B cell (primary cell): ENCODE measurements at regions not wholly inside any gene's neighbourhood (a gene's known extent, or its start where the extent isn't known, plus 50 kb on each side); places are given as distances from the start of the nearest gene placed in this dataset.

Experiments used
- ATAC-seq: fragments of 200-7000 bp; cut with Tn5 transposase; one replicate; pipeline ENCODE4 v1.10.0; 2021; ENCODE audit warnings: low read depth, mild to moderate bottlenecking, moderate number of reproducible peaks, moderate library complexity
- CTCF ChIA-PET: fragments of 350-600 bp; sonication (Branson Sonifier 250); formaldehyde crosslinking; loops from one replicate; lab custom pipeline; 2021; ENCODE audit warnings: antibody characterized with exemption, inconsistent platforms; lab: Charles Lee
- POLR2A ChIA-PET: fragments of 350-600 bp; sonication (Branson Sonifier 250); formaldehyde crosslinking; loops from one replicate; lab custom pipeline; 2021; ENCODE audit warnings: antibody characterized with exemption; lab: Charles Lee
- DNase-seq: peaks from one replicate; pipeline ENCODE4 v3.0.0; 2013
- H2AFZ ChIP-seq: 2 replicates; pipeline ENCODE4 v1.6.1; 2012; ENCODE audit warnings: mild to moderate bottlenecking, low read depth, low read length; ENCODE audit not compliant: insufficient read depth, poor library complexity, severe bottlenecking
- H3K27ac ChIP-seq, 2 donors: 1 replicate in 1 of 2; 2 replicates in 1 of 2; pipeline ENCODE4 v1.5.1; 2012 to 2013; ENCODE audit warnings: low read length in 2 of 2, mild to moderate bottlenecking in 2 of 2, moderate library complexity in 1 of 2
- H3K27me3 ChIP-seq, 4 experiments: fragments of 200-600 bp in 1 of 4; sonication (generic) in 1 of 4; replicated peaks in 1 of 4; 1 replicate in 2 of 4; 2 replicates in 2 of 4; pipeline versions ENCODE4 v1.6.1 to v1.7.0; 2013 to 2016; ENCODE audit warnings: low read length in 3 of 4, mild to moderate bottlenecking in 2 of 4, mixed read lengths in 1 of 4, moderate library complexity in 1 of 4; ENCODE audit not compliant: insufficient read depth in 4 of 4, control insufficient read depth in 3 of 4; ENCODE audit errors: control extremely low read depth in 1 of 4
- H3K36me3 ChIP-seq, 2 experiments: replicated peaks in 1 of 2; 1 replicate in 1 of 2; 2 replicates in 1 of 2; pipeline versions ENCODE4 v1.6.1 to v1.7.1; 2013; ENCODE audit warnings: low read length in 1 of 2; ENCODE audit not compliant: insufficient read depth in 2 of 2, control insufficient read depth in 1 of 2; ENCODE audit errors: control extremely low read depth in 1 of 2, extremely low read depth in 1 of 2
- H3K4me1 ChIP-seq, 2 donors: fragments of 200-600 bp in 1 of 2; sonication (generic) in 1 of 2; 1 replicate in 1 of 2; 2 replicates in 1 of 2; pipeline versions ENCODE4 v1.5.1 to v1.6.1; 2013 to 2017; ENCODE audit warnings: low read length in 2 of 2; ENCODE audit not compliant: control insufficient read depth in 2 of 2, insufficient read depth in 2 of 2
- H3K4me2 ChIP-seq: replicated peaks from 2 replicates; pipeline ENCODE3; 2012; ENCODE audit warnings: mild to moderate bottlenecking, low read depth, low read length; ENCODE audit not compliant: poor library complexity, severe bottlenecking
- H3K4me3 ChIP-seq, 5 experiments: fragments of 200-600 bp in 1 of 5; sonication (generic) in 1 of 5; 1 replicate in 3 of 5; 2 replicates in 2 of 5; pipeline versions ENCODE4 v1.5.1 to v1.7.0; 2011 to 2016; ENCODE audit warnings: low read length in 4 of 5, mild to moderate bottlenecking in 4 of 5, low read depth in 2 of 5, control low read depth in 1 of 5, moderate library complexity in 1 of 5; ENCODE audit not compliant: insufficient read depth in 1 of 5; ENCODE audit errors: control extremely low read depth in 1 of 5, extremely low read depth in 1 of 5
- H3K79me2 ChIP-seq: fragments of 200-600 bp; sonication (generic); one replicate; pipeline ENCODE4 v1.6.0; 2016; ENCODE audit warnings: low read length; ENCODE audit not compliant: control insufficient read depth, insufficient read depth
- H3K9ac ChIP-seq: fragments of 200-600 bp; sonication (generic); 2 replicates; pipeline ENCODE4 v1.6.1; 2017; ENCODE audit warnings: mild to moderate bottlenecking, low read length, moderate library complexity
- H3K9me3 ChIP-seq, 3 donors: one replicate each; pipeline versions ENCODE4 v1.6.1 to v1.7.1; 2013; ENCODE audit warnings: low read length in 2 of 3; ENCODE audit not compliant: control insufficient read depth in 2 of 3, insufficient read depth in 1 of 3; ENCODE audit errors: control extremely low read depth in 1 of 3
- H4K20me1 ChIP-seq: 2 replicates; pipeline ENCODE4 v1.6.0; 2012; ENCODE audit warnings: mild to moderate bottlenecking, low read length; ENCODE audit not compliant: insufficient read depth, control insufficient read depth, poor library complexity, severe bottlenecking
- H3K27ac Mint-ChIP-seq: one replicate; pipeline ENCODE4 v1.8.0; 2021; ENCODE audit warnings: mixed read lengths
- H3K27me3 Mint-ChIP-seq: one replicate; pipeline ENCODE4 v1.8.0; 2021; ENCODE audit warnings: mixed read lengths
- H3K4me1 Mint-ChIP-seq: one replicate; pipeline ENCODE4 v1.8.0; 2021; ENCODE audit warnings: mixed read lengths
- H3K4me3 Mint-ChIP-seq: one replicate; pipeline ENCODE4 v1.8.0; 2021; ENCODE audit warnings: mixed read lengths
- H3K9me3 Mint-ChIP-seq: one replicate; pipeline ENCODE4 v1.8.0; 2022; ENCODE audit warnings: mixed read lengths; ENCODE audit not compliant: insufficient read depth
- CTCF ChIP-seq: fragments of 200-600 bp; IDR thresholded peaks from one replicate; pipeline ENCODE4 v1.8.0; 2022; ENCODE audit warnings: antibody characterized with exemption, mild to moderate bottlenecking
- EZH2 ChIP-seq: IDR thresholded peaks from 2 replicates; pipeline ENCODE4 v1.6.1; 2012; ENCODE audit warnings: borderline replicate concordance, low read depth, mild to moderate bottlenecking, moderate library complexity, low read length; ENCODE audit not compliant: insufficient read depth, poor library complexity, severe bottlenecking
- WGBS: methylation state at CpG from one replicate; pipeline ENCODE4 v1.1.5; 2013; ENCODE audit warnings: missing lambda C conversion rate; ENCODE audit not compliant: insufficient coverage; 5-methylcytosine and 5-hydroxymethylcytosine counted together
- intact Hi-C: fragments of 100-400 bp; cut with micrococcal nuclease; formaldehyde crosslinking; loops from one replicate; pipeline ENCODE4 v1.10.0; 2022

- DNase-seq, result no peak
- POLR2A ChIA-PET, result no interaction called here
- Histone ChIP-seq H3K27ac (no peak overlapping the region), H2AFZ (no peak overlapping the region), H3K4me3 (no peak overlapping the region), H3K4me2 (no peak overlapping the region), H3K9me3 (peaks cover 0 to 3% (median 0%) of the 10 kb centered on the region in 3 donors), H3K27me3 (no peaks in the 10 kb centered on the region), H3K36me3 (no peaks in the 10 kb centered on the region), H4K20me1 (no peaks in the 10 kb centered on the region), H3K4me1 (no peaks in the 10 kb centered on the region), H3K9ac (no peak overlapping the region), H3K79me2 (no peaks in the 10 kb centered on the region)
- no peak overlapping the region for H3K4me3 Mint-ChIP-seq
- ATAC-seq, result no peak
- intact Hi-C loops, result no loop called here
- H3K9me3 Mint-ChIP-seq, result peaks cover 3% of the 10 kb centered on the region
- H3K27ac Mint-ChIP-seq, result no peak overlapping the region
- no peak for TF ChIP-seq EZH2
- no peak for TF ChIP-seq CTCF
- H3K4me1 Mint-ChIP-seq, result no peaks in the 10 kb centered on the region
- CTCF ChIA-PET, result no interaction called here
- no peaks in the 10 kb centered on the region for H3K27me3 Mint-ChIP-seq
- 62% methylated on average over 3 of the region's 5 CpGs for WGBS
These were observed 301.8 kb upstream of the PDZRN3 start for GRCh38 chr3:73926360-73927202.

GRCh38 chr3:73925011-73925410 lies 300.3 kb upstream of the PDZRN3 start:
- Histone ChIP-seq H3K9me3 (peaks cover 0 to 3% (median 0%) of the 10 kb centered on the region in 3 donors), H3K27ac (no peak overlapping the region), H3K79me2 (no peaks in the 10 kb centered on the region), H3K4me2 (no peak overlapping the region), H3K4me1 (no peaks in the 10 kb centered on the region), H3K36me3 (no peaks in the 10 kb centered on the region), H3K4me3 (no peak overlapping the region), H4K20me1 (no peaks in the 10 kb centered on the region), H2AFZ (no peak overlapping the region), H3K27me3 (no peaks in the 10 kb centered on the region), H3K9ac (no peak overlapping the region)
- ChIA-PET POLR2A (no interaction called here), CTCF (no interaction called here)
- H3K27me3 Mint-ChIP-seq, result no peaks in the 10 kb centered on the region
- H3K9me3 Mint-ChIP-seq, result peaks cover 3% of the 10 kb centered on the region
- H3K27ac Mint-ChIP-seq, result no peak overlapping the region
- TF ChIP-seq EZH2 (no peak), CTCF (no peak)
- H3K4me1 Mint-ChIP-seq, result no peaks in the 10 kb centered on the region
- no peak for DNase-seq
- 88% methylated on average over 2 of the region's 3 CpGs for WGBS
- no peak overlapping the region for H3K4me3 Mint-ChIP-seq
- ATAC-seq, result no peak
- intact Hi-C loops, result no loop called here
